Neural crest cell (in vitro differentiated cells): ENCODE measurements at regions not wholly inside any gene's neighbourhood (a gene's known extent, or its start where the extent isn't known, plus 50 kb on each side); places are given as distances from the start of the nearest gene placed in this dataset.

Experiments used
- DNase-seq: peaks from one replicate; pipeline ENCODE4 v3.0.0; 2021; ENCODE audit warnings: low read depth, mixed read lengths, low spot score
- H3K27ac Mint-ChIP-seq: one replicate; pipeline ENCODE4 v1.8.0; 2021; ENCODE audit warnings: mild to moderate bottlenecking, mixed read lengths; ENCODE audit not compliant: unreplicated experiment
- H3K27me3 Mint-ChIP-seq: 2 replicates; pipeline ENCODE4 v1.8.0; 2021; ENCODE audit warnings: low read depth, mild to moderate bottlenecking, mixed read lengths
- H3K36me3 Mint-ChIP-seq: 2 replicates; pipeline ENCODE4 v1.8.0; 2021; ENCODE audit warnings: low read depth, mild to moderate bottlenecking, mixed read lengths
- H3K4me1 Mint-ChIP-seq: 2 replicates; pipeline ENCODE4 v1.8.0; 2021; ENCODE audit warnings: mixed read lengths
- H3K4me3 Mint-ChIP-seq: one replicate; pipeline ENCODE4 v1.8.0; 2021; ENCODE audit warnings: mild to moderate bottlenecking, mixed read lengths
- H3K9me3 Mint-ChIP-seq: 2 replicates; pipeline ENCODE4 v1.8.0; 2021; ENCODE audit warnings: mixed read lengths
- CTCF ChIP-seq: fragments of 200-600 bp; sonication (generic); conservative IDR thresholded peaks from 2 replicates; pipeline ENCODE4 v1.5.0; 2021; ENCODE audit warnings: antibody characterized with exemption, mild to moderate bottlenecking

- no peaks in the 10 kb centered on the region for H3K27me3 Mint-ChIP-seq
- peaks cover 6% of the 10 kb centered on the region for H3K4me1 Mint-ChIP-seq
- no peaks in the 10 kb centered on the region for H3K36me3 Mint-ChIP-seq
- peaks cover 3% of the 10 kb centered on the region for H3K9me3 Mint-ChIP-seq
- H3K4me3 Mint-ChIP-seq: no peak overlapping the region
- no peak for TF ChIP-seq CTCF
- H3K27ac Mint-ChIP-seq: no peak overlapping the region
- DNase-seq: no peak
Observed at GRCh38 chr19:31118287-31118955, 230.8 kb downstream of the TSHZ3 start.

DNA sequence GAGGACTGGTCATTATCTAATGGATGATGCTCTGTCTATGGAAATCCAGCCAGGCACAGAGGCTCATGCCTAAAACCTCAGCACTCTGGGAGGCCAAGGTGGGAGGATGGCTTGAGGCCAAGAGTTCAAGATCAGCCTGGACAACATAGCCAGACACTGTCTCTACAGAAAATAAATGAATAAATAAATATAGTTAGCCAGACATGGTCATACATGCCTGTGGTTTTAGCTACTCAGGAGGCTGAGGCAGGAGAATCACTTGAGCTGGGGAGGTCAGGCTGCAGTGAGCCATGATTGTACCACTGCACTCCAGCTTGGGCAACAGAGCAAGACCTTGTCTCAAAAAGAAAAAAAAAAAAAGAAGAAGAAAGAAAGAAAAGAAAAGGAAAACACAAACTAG lies 234.7 kb downstream of the TSHZ3 start:
- H3K4me1 Mint-ChIP-seq: no peaks in the 10 kb centered on the region
- no peaks in the 10 kb centered on the region for H3K36me3 Mint-ChIP-seq
- no peak for TF ChIP-seq CTCF
- no peaks in the 10 kb centered on the region for H3K9me3 Mint-ChIP-seq
- no peak for DNase-seq
- H3K27me3 Mint-ChIP-seq: peaks cover 5% of the 10 kb centered on the region
- no peak overlapping the region for H3K27ac Mint-ChIP-seq
- no peak overlapping the region for H3K4me3 Mint-ChIP-seq

DNA sequence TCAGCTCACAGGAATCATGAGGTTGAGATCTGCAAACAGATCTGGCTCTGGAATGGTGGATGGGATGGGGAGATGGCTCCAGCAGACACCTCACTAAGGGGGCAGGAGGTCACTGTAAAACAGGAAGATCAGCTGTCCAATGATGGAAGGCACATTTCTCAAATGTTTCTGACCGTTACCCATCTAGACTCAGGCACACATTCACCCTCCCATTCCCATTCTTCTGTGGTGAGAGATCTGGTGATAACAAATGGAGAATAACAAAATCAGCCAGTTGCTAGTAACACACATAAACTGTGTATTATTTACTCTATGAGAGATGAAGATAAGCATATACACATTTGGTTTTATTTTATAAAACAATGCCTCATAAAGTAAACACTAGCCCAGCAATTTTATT lies 235.9 kb downstream of the TSHZ3 start:
- H3K36me3 Mint-ChIP-seq: no peaks in the 10 kb centered on the region
- peaks cover 5% of the 10 kb centered on the region for H3K27me3 Mint-ChIP-seq
- no peak for TF ChIP-seq CTCF
- H3K4me3 Mint-ChIP-seq: no peak overlapping the region
- H3K9me3 Mint-ChIP-seq: no peaks in the 10 kb centered on the region
- H3K27ac Mint-ChIP-seq: no peak overlapping the region
- no peaks in the 10 kb centered on the region for H3K4me1 Mint-ChIP-seq
- no peak for DNase-seq

- Mint-ChIP-seq H3K9me3 (no peaks in the 10 kb centered on the region), H3K4me1 (no peaks in the 10 kb centered on the region), H3K27ac (no peak overlapping the region), H3K4me3 (no peak overlapping the region), H3K27me3 (peaks cover 5% of the 10 kb centered on the region), H3K36me3 (no peaks in the 10 kb centered on the region)
- DNase-seq: no peak
- no peak for TF ChIP-seq CTCF
Observed at GRCh38 chr19:31112158-31112557, 237.1 kb downstream of the TSHZ3 start.

DNA sequence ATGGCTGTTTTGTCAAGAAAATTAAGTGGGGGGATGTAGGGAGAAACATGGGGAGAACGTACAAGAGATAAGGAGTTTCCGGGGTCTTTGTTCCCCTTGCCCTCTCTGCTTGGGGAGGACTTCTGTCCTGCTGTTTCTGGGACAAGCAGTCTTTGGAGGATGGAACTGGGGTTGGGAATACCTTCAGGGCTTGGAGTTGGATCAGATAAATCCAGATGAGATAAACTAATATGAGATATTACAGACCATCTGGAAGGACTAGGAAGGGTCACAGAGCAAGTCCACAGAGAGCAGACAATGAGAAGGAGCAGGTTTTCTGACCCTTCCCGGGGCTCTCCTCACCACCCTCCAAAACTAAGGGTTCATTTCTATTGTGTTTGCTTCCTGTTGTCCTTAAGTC lies 237.5 kb downstream of the TSHZ3 start:
- Mint-ChIP-seq H3K36me3 (no peaks in the 10 kb centered on the region), H3K27ac (no peak overlapping the region), H3K4me3 (no peak overlapping the region), H3K4me1 (no peaks in the 10 kb centered on the region), H3K27me3 (peaks cover 5% of the 10 kb centered on the region), H3K9me3 (no peaks in the 10 kb centered on the region)
- DNase-seq: no peak
- no peak for TF ChIP-seq CTCF

DNA sequence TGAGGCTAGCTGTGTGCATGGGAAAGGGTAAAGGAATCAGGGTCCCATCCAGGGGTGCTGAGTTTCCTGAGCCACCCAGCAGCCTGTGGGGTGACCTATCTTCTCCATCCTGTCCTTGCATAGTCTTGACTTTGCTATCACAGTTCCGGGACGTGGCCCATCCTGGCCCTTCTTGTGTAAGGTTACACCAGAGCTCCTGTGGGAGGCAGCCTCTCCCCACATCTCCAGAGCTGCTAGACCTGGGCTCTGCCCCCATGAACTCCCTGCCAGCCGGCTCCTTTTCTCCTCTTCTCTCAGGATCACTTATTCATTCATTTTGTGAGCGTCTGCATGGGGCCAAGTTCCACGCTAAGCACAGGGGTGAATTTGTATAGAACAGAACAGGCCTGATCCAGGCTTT lies 238.9 kb downstream of the TSHZ3 start:
- Mint-ChIP-seq H3K27ac (no peak overlapping the region), H3K9me3 (no peaks in the 10 kb centered on the region), H3K27me3 (peaks cover 5% of the 10 kb centered on the region), H3K36me3 (no peaks in the 10 kb centered on the region), H3K4me1 (no peaks in the 10 kb centered on the region), H3K4me3 (no peak overlapping the region)
- no peak for TF ChIP-seq CTCF
- no peak for DNase-seq
